OCI-LY7 (cell line): ENCODE measurements at regions not wholly inside any gene's neighbourhood (a gene's known extent, or its start where the extent isn't known, plus 50 kb on each side); places are given as distances from the start of the nearest gene placed in this dataset.

Experiments
- EZH2phosphoT487 ChIP-seq: fragments of 200-600 bp; sonication (generic); IDR thresholded peaks from 2 replicates; pipeline ENCODE4 v1.6.1; 2018; ENCODE audit warnings: low read depth, borderline replicate concordance, mild to moderate bottlenecking, mixed run types, antibody characterized with exemption, low read length, moderate library complexity, mixed read lengths
- TF ChIP-seq, protein P1 (sequence below): fragments of 200-600 bp; sonication (generic); conservative IDR thresholded peaks from 2 replicates; pipeline ENCODE4 v1.5.1; 2014; ENCODE audit warnings: mild to moderate bottlenecking, antibody characterized with exemption, low read length, moderate library complexity, mixed read lengths

GRCh38 chr14:62455446-62455845 is 589.8 kb downstream of the KCNH5 start:
- TF ChIP-seq, protein P1, sequence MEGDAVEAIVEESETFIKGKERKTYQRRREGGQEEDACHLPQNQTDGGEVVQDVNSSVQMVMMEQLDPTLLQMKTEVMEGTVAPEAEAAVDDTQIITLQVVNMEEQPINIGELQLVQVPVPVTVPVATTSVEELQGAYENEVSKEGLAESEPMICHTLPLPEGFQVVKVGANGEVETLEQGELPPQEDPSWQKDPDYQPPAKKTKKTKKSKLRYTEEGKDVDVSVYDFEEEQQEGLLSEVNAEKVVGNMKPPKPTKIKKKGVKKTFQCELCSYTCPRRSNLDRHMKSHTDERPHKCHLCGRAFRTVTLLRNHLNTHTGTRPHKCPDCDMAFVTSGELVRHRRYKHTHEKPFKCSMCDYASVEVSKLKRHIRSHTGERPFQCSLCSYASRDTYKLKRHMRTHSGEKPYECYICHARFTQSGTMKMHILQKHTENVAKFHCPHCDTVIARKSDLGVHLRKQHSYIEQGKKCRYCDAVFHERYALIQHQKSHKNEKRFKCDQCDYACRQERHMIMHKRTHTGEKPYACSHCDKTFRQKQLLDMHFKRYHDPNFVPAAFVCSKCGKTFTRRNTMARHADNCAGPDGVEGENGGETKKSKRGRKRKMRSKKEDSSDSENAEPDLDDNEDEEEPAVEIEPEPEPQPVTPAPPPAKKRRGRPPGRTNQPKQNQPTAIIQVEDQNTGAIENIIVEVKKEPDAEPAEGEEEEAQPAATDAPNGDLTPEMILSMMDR: no peak
- no peak for TF ChIP-seq EZH2phosphoT487
